K562 (cell line): ENCODE measurements at regions not wholly inside any gene's neighbourhood (a gene's known extent, or its start where the extent isn't known, plus 50 kb on each side); places are given as distances from the start of the nearest gene placed in this dataset.

Experiments
- ATAC-seq: fragments of 200-7000 bp; cut with Tn5 transposase; 3 replicates; pipeline ENCODE4 v1.9.1; 2020; ENCODE audit warnings: moderate library complexity
- BruUV-seq: library from RNA; stranded (reverse); fragments of 400-500 nt; replicated peaks from 2 replicates; lab custom pipeline; 2021; lab: Mats Ljungman, UMichigan
- CTCF ChIA-PET: fragments of 300-600 bp; formaldehyde crosslinking; extraction: SDS; loops from one replicate; lab custom pipeline; 2021; ENCODE audit warnings: low intra/inter-chr PET ratio; lab: Yijun Ruan, JAX
- POLR2A ChIA-PET: fragments of 300-600, 350-650 bp; sonication (Branson Sonifier 250); formaldehyde crosslinking; extraction: SDS; loops from one replicate; lab custom pipeline; 2021; ENCODE audit warnings: antibody characterized with exemption, inconsistent platforms; lab: Yijun Ruan, JAX
- DNase-seq, 4 experiments: peaks; one replicate each; pipeline versions ENCODE4 v3.0.0 to v3.0.0-alpha.2; 2011 to 2018; ENCODE audit warnings: low spot score in 3 of 4, mixed read lengths in 3 of 4; ENCODE audit errors: extremely low read depth in 1 of 4
- FAIRE-seq: peaks from 2 replicates; lab custom pipeline; 2011; peaks lifted over from hg19 to GRCh38; lab: Jason Lieb, UNC
- H2AFZ ChIP-seq: 2 replicates; pipeline ENCODE4 v1.6.0; 2011; ENCODE audit warnings: low read depth, low read length, control low read depth, inconsistent platforms
- H3K27ac ChIP-seq: fragments of 200-600 bp; 3 replicates; pipeline ENCODE4 v1.8.0; 2011; ENCODE audit warnings: low read depth, mild to moderate bottlenecking, control low read depth, inconsistent platforms, low read length, moderate library complexity, mixed read lengths; ENCODE audit errors: extremely low read depth
- H3K27me3 ChIP-seq, 2 experiments: fragments of 300-600 bp in 1 of 2; 2 replicates in 1 of 2; 3 replicates in 1 of 2; pipeline versions ENCODE4 v1.6.0 to v1.8.0; 2011; ENCODE audit warnings: inconsistent platforms in 2 of 2, low read length in 2 of 2, mild to moderate bottlenecking in 1 of 2, mixed read lengths in 1 of 2, moderate library complexity in 1 of 2; ENCODE audit not compliant: control insufficient read depth in 2 of 2, insufficient read depth in 2 of 2
- H3K36me3 ChIP-seq: fragments of 300-600 bp; 3 replicates; pipeline ENCODE4 v1.8.0; 2011; ENCODE audit warnings: mild to moderate bottlenecking, low read length, inconsistent platforms; ENCODE audit not compliant: control insufficient read depth, insufficient read depth
- H3K4me1 ChIP-seq, 2 experiments: fragments of 200-600 bp in 1 of 2; replicated peaks in 1 of 2; 2 replicates in 1 of 2; 3 replicates in 1 of 2; pipeline versions ENCODE4 v1.5.1 to v1.8.0; 2011; ENCODE audit warnings: inconsistent platforms in 2 of 2, low read length in 2 of 2, mild to moderate bottlenecking in 1 of 2, mixed read lengths in 1 of 2, moderate library complexity in 1 of 2; ENCODE audit not compliant: control insufficient read depth in 2 of 2, insufficient read depth in 2 of 2
- H3K4me2 ChIP-seq: 2 replicates; pipeline ENCODE4 v1.6.1; 2011; ENCODE audit warnings: low read length, control low read depth, inconsistent platforms, mixed read lengths; ENCODE audit not compliant: insufficient read depth
- H3K4me3 ChIP-seq: fragments of 200-600 bp; sonication (generic), shearing (Covaris generic); 2 replicates; pipeline ENCODE4 v1.5.1; 2016; ENCODE audit warnings: control low read depth, inconsistent platforms
- H3K79me2 ChIP-seq: fragments of 200-600 bp; 3 replicates; pipeline ENCODE4 v1.8.0; 2011; ENCODE audit warnings: low read length, inconsistent platforms; ENCODE audit not compliant: control insufficient read depth, insufficient read depth
- H3K9ac ChIP-seq, 2 experiments: 2 replicates each; pipeline versions ENCODE4 v1.6.0 to v1.6.1; 2011; ENCODE audit warnings: low read depth in 2 of 2, low read length in 2 of 2, control low read depth in 1 of 2, inconsistent platforms in 1 of 2, mild to moderate bottlenecking in 1 of 2, mixed read lengths in 1 of 2; ENCODE audit not compliant: insufficient read depth in 1 of 2
- H3K9me1 ChIP-seq: one replicate; pipeline ENCODE4 v1.6.0; 2011; ENCODE audit warnings: inconsistent platforms, mild to moderate bottlenecking, low read length, moderate library complexity; ENCODE audit not compliant: control insufficient read depth, insufficient read depth
- H3K9me3 ChIP-seq: replicated peaks from 2 replicates; pipeline ENCODE4 v1.5.1; 2011; ENCODE audit warnings: low read depth, low read length, inconsistent platforms; ENCODE audit not compliant: control insufficient read depth, insufficient read depth
- H4K20me1 ChIP-seq: replicated peaks from 2 replicates; pipeline ENCODE4 v1.6.1; 2011; ENCODE audit warnings: low read length, inconsistent platforms, mixed read lengths; ENCODE audit not compliant: control insufficient read depth, insufficient read depth
- CCAR2 ChIP-seq: fragments of 200-400 bp; formaldehyde crosslinking; IDR thresholded peaks from 2 replicates; pipeline ENCODE4 v1.6.1; 2017; ENCODE audit warnings: mild to moderate bottlenecking, low read depth, low read length
- CXXC5 ChIP-seq: fragments of 250-450 bp; sonication (Bioruptor Pico); IDR thresholded peaks from 2 replicates; pipeline ENCODE4 v1.8.0; 2022; ENCODE audit warnings: inconsistent platforms, mild to moderate bottlenecking, moderate library complexity
- E2F4 ChIP-seq: sonication (generic); formaldehyde crosslinking; IDR thresholded peaks from 2 replicates; pipeline ENCODE4 v1.8.0; 2022; ENCODE audit warnings: mild to moderate bottlenecking, low read depth, missing genetic modification reagents
- FOSL1 ChIP-seq: fragments of 200-800 bp; sonication (Bioruptor generic); conservative IDR thresholded peaks from 2 replicates; pipeline ENCODE4 v1.6.1; 2016; ENCODE audit warnings: missing genetic modification characterization, missing compliant biosample characterization
- HOXB6 ChIP-seq: fragments of 250-450 bp; sonication (Bioruptor Pico); IDR thresholded peaks from 2 replicates; pipeline ENCODE4 v1.5.1; 2022; ENCODE audit warnings: mild to moderate bottlenecking, borderline replicate concordance
- MAFF ChIP-seq: IDR thresholded peaks from 2 replicates; pipeline ENCODE4 v1.6.1; 2012; ENCODE audit warnings: low read length, improper control_type of control experiment
- MAFK ChIP-seq: IDR thresholded peaks from 2 replicates; pipeline ENCODE4 v1.6.1; 2011; ENCODE audit warnings: low read length, improper control_type of control experiment
- NFE2 ChIP-seq: IDR thresholded peaks from 2 replicates; pipeline ENCODE4 v1.6.1; 2014; ENCODE audit warnings: antibody characterized with exemption, low read depth
- PHTF2 ChIP-seq: fragments of 250-450 bp; sonication (Bioruptor Pico); IDR thresholded peaks from 2 replicates; pipeline ENCODE4 v1.5.0; 2021; ENCODE audit warnings: mild to moderate bottlenecking
- STAT6 ChIP-seq: sonication (generic); formaldehyde crosslinking; IDR thresholded peaks from 2 replicates; pipeline ENCODE4 v1.8.1; 2023; ENCODE audit warnings: mild to moderate bottlenecking, missing genetic modification reagents
- ZBTB7A ChIP-seq: IDR thresholded peaks from 2 replicates; pipeline ENCODE4 v1.6.1; 2011; ENCODE audit warnings: low read depth, mild to moderate bottlenecking, low read length, moderate library complexity, borderline replicate concordance; ENCODE audit not compliant: control insufficient read depth
- ZNF253 ChIP-seq: fragments of 250-450 bp; sonication (Bioruptor Pico); conservative IDR thresholded peaks from 2 replicates; pipeline ENCODE4 v1.6.1; 2021; ENCODE audit warnings: mild to moderate bottlenecking
- WGBS: fragments of 100-300 bp; shearing (Covaris generic); methylation state at CpG from one replicate; pipeline ENCODE4 v1.1.6; 2016; ENCODE audit warnings: low coverage, mixed read lengths; ENCODE audit not compliant: insufficient coverage; ENCODE audit errors: missing lambda C conversion rate; 5-methylcytosine and 5-hydroxymethylcytosine counted together
- in situ Hi-C: fragments of 300-500 bp; cut with MboI; formaldehyde crosslinking; loops from 4 replicates; pipeline ENCODE4 v1.15.0; 2018; ENCODE audit warnings: inconsistent platforms, mixed read lengths
- intact Hi-C: fragments of 100-400 bp; cut with micrococcal nuclease; formaldehyde crosslinking; loops from 2 replicates; pipeline ENCODE4 v1.14.2; 2022
- TF ChIP-seq, protein P1 (sequence below): fragments of 450-650 bp; conservative IDR thresholded peaks from 2 replicates; pipeline ENCODE4 v1.6.1; 2016; ENCODE audit warnings: missing genetic modification characterization, low read depth, mild to moderate bottlenecking, control low read depth, missing compliant biosample characterization
- TF ChIP-seq, protein P2 (sequence below): fragments of 150-350 bp; conservative IDR thresholded peaks from 2 replicates; pipeline ENCODE4 v1.6.1; 2014; ENCODE audit warnings: low read length

GRCh38 chr2:199554026-199554425 is 96.3 kb upstream of the SATB2 start:
- Histone ChIP-seq H3K27me3 (peaks cover 0 to 31% of the 10 kb centered on the region in 2 experiments; a peak in 3 of 5 replicates), H4K20me1 (no peaks in the 10 kb centered on the region), H3K9ac (no peak overlapping the region), H3K4me3 (no peak overlapping the region), H3K27ac (no peak overlapping the region), H3K9me3 (no peaks in the 10 kb centered on the region), H3K36me3 (no peaks in the 10 kb centered on the region), H3K4me1 (no peaks in the 10 kb centered on the region; a peak in 1 of 5 replicates), H3K79me2 (no peaks in the 10 kb centered on the region), H3K4me2 (no peak overlapping the region), H3K9me1 (no peaks in the 10 kb centered on the region), H2AFZ (no peak overlapping the region)
- DNase-seq, result no peak
- no peak for ATAC-seq
- no TSS peak for BruUV-seq
- intact Hi-C loops (no loop called here), in situ Hi-C loops (no loop called here)
- CTCF ChIA-PET, result no interaction called here
- POLR2A ChIA-PET, result no interaction called here
- FAIRE-seq, result no peak
- 0% methylated on average over 2 of the region's 2 CpGs for WGBS
- TF ChIP-seq E2F4, result no peak
- no peak for TF ChIP-seq ZBTB7A
- no peak for TF ChIP-seq CXXC5 (CRISPR knock-in tag)
- TF ChIP-seq MAFK, result peak; percentile 68
- no peak for TF ChIP-seq PHTF2 (CRISPR knock-in tag)
- no peak for TF ChIP-seq ZNF253 (CRISPR knock-in tag)
- TF ChIP-seq MAFF, result peak; percentile 70
- TF ChIP-seq FOSL1 (tag), result no peak
- TF ChIP-seq, protein P1, sequence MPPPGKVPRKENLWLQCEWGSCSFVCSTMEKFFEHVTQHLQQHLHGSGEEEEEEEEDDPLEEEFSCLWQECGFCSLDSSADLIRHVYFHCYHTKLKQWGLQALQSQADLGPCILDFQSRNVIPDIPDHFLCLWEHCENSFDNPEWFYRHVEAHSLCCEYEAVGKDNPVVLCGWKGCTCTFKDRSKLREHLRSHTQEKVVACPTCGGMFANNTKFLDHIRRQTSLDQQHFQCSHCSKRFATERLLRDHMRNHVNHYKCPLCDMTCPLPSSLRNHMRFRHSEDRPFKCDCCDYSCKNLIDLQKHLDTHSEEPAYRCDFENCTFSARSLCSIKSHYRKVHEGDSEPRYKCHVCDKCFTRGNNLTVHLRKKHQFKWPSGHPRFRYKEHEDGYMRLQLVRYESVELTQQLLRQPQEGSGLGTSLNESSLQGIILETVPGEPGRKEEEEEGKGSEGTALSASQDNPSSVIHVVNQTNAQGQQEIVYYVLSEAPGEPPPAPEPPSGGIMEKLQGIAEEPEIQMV, result no peak
- peak; percentile 41; the same call in 1 of the 2 replicates for TF ChIP-seq NFE2
- no peak for TF ChIP-seq CCAR2
- TF ChIP-seq, protein P2, sequence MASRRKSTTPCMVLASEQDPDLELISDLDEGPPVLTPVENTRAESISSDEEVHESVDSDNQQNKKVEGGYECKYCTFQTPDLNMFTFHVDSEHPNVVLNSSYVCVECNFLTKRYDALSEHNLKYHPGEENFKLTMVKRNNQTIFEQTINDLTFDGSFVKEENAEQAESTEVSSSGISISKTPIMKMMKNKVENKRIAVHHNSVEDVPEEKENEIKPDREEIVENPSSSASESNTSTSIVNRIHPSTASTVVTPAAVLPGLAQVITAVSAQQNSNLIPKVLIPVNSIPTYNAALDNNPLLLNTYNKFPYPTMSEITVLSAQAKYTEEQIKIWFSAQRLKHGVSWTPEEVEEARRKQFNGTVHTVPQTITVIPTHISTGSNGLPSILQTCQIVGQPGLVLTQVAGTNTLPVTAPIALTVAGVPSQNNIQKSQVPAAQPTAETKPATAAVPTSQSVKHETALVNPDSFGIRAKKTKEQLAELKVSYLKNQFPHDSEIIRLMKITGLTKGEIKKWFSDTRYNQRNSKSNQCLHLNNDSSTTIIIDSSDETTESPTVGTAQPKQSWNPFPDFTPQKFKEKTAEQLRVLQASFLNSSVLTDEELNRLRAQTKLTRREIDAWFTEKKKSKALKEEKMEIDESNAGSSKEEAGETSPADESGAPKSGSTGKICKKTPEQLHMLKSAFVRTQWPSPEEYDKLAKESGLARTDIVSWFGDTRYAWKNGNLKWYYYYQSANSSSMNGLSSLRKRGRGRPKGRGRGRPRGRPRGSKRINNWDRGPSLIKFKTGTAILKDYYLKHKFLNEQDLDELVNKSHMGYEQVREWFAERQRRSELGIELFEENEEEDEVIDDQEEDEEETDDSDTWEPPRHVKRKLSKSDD, result no peak
- TF ChIP-seq STAT6 (CRISPR knock-in tag), result no peak
- no peak for TF ChIP-seq HOXB6 (CRISPR knock-in tag)
